Hepatic stellate cell (primary cell): ENCODE measurements at regions not wholly inside any gene's neighbourhood (a gene's known extent, or its start where the extent isn't known, plus 50 kb on each side); places are given as distances from the start of the nearest gene placed in this dataset.

Source experiments
- DNase-seq: peaks from one replicate; pipeline ENCODE4 v3.0.0; 2011; ENCODE audit warnings: low spot score

GRCh38 chr16:8374586-8375231 is 215.6 kb downstream of the TMEM114 start:
- no peak for DNase-seq

- no peak for DNase-seq
These were observed 216.5 kb downstream of the TMEM114 start for GRCh38 chr16:8373676-8374431.

- DNase-seq = no peak
These were observed 218.2 kb downstream of the TMEM114 start for GRCh38 chr16:8372141-8372540.

- no peak for DNase-seq
These were observed 219.7 kb downstream of the TMEM114 start for GRCh38 chr16:8370374-8371270.

- DNase-seq = no peak
These were observed 231.4 kb downstream of the TMEM114 start for GRCh38 chr16:8358937-8359336.

GRCh38 chr16:8355675-8356074 is 234.6 kb downstream of the TMEM114 start:
- no peak for DNase-seq

- DNase-seq = no peak
These were observed 244.0 kb downstream of the TMEM114 start for GRCh38 chr16:8346294-8346693.

- DNase-seq = no peak
These were observed 248.0 kb downstream of the TMEM114 start for GRCh38 chr16:8342276-8342675.

- no peak for DNase-seq
These were observed 259.6 kb downstream of the TMEM114 start for GRCh38 chr16:8330761-8331160.

GRCh38 chr16:8326232-8326631 is 264.1 kb downstream of the TMEM114 start:
- no peak for DNase-seq

- DNase-seq = no peak
These were observed 267.2 kb downstream of the TMEM114 start for GRCh38 chr16:8323153-8323552.

- DNase-seq = no peak
These were observed 270.2 kb downstream of the TMEM114 start for GRCh38 chr16:8320131-8320530.

- DNase-seq = no peak
These were observed 279.5 kb downstream of the TMEM114 start for GRCh38 chr16:8310816-8311215.

- no peak for DNase-seq
These were observed 280.0 kb downstream of the TMEM114 start for GRCh38 chr16:8310323-8310722.

- DNase-seq = no peak
These were observed 285.1 kb downstream of the TMEM114 start for GRCh38 chr16:8305201-8305600.

- DNase-seq = no peak
These were observed 290.7 kb downstream of the TMEM114 start for GRCh38 chr16:8299635-8300034.

GRCh38 chr16:8295513-8296237 is 294.6 kb downstream of the TMEM114 start:
- DNase-seq = no peak

- DNase-seq = no peak
These were observed 296.9 kb downstream of the TMEM114 start for GRCh38 chr16:8293413-8293812.

- DNase-seq = no peak
These were observed 298.0 kb downstream of the TMEM114 start for GRCh38 chr16:8292271-8292670.

GRCh38 chr16:8286348-8286747 is 304.0 kb downstream of the TMEM114 start:
- DNase-seq = no peak

- DNase-seq = no peak
These were observed 307.1 kb downstream of the TMEM114 start for GRCh38 chr16:8283195-8283594.

GRCh38 chr16:8278031-8278580 is 312.2 kb downstream of the TMEM114 start:
- DNase-seq = no peak
